ELR (cell line): ENCODE measurements at regions not wholly inside any gene's neighbourhood (a gene's known extent, or its start where the extent isn't known, plus 50 kb on each side); places are given as distances from the start of the nearest gene placed in this dataset.

Source experiments
- DNase-seq: peaks from one replicate; pipeline ENCODE4 v3.0.0-alpha.2; 2015; ENCODE audit warnings: low read depth

- DNase-seq, result no peak
These were observed 244.3 kb downstream of the ACTR3 start for GRCh38 chr2:114134146-114134545.

- DNase-seq, result no peak
These were observed 249.7 kb downstream of the ACTR3 start for GRCh38 chr2:114139542-114139941.

GRCh38 chr2:114156366-114157056 is 266.6 kb downstream of the ACTR3 start:
- no peak for DNase-seq

GRCh38 chr2:114157057-114157385 is 267.1 kb downstream of the ACTR3 start:
- DNase-seq, result no peak

GRCh38 chr2:114160263-114160981 is 270.5 kb downstream of the ACTR3 start:
- DNase-seq, result no peak

GRCh38 chr2:114161371-114161770 is 271.5 kb downstream of the ACTR3 start:
- DNase-seq, result no peak

- DNase-seq, result no peak
These were observed 274.6 kb upstream of the DPP10 start for GRCh38 chr2:114167799-114168198.

- DNase-seq, result peak; percentile 6
These were observed 272.4 kb upstream of the DPP10 start for GRCh38 chr2:114170070-114170469.

GRCh38 chr2:114175507-114175906 is 266.9 kb upstream of the DPP10 start:
- no peak for DNase-seq

GRCh38 chr2:114185501-114185900 is 256.9 kb upstream of the DPP10 start:
- DNase-seq, result no peak

- DNase-seq, result peak; percentile 19
These were observed 250.1 kb upstream of the DPP10 start for GRCh38 chr2:114192362-114192761.

- DNase-seq, result no peak
These were observed 240.7 kb upstream of the DPP10 start for GRCh38 chr2:114201781-114202180.

- DNase-seq, result no peak
These were observed 238.8 kb upstream of the DPP10 start for GRCh38 chr2:114203679-114204078.

GRCh38 chr2:114213808-114214207 is 228.6 kb upstream of the DPP10 start:
- no peak for DNase-seq

GRCh38 chr2:114218383-114218782 is 224.1 kb upstream of the DPP10 start:
- no peak for DNase-seq

- DNase-seq, result no peak
These were observed 223.0 kb upstream of the DPP10 start for GRCh38 chr2:114219456-114219855.

- DNase-seq, result no peak
These were observed 220.1 kb upstream of the DPP10 start for GRCh38 chr2:114222344-114222743.

- DNase-seq, result no peak
These were observed 210.5 kb upstream of the DPP10 start for GRCh38 chr2:114231921-114232320.

GRCh38 chr2:114237331-114237730 is 205.1 kb upstream of the DPP10 start:
- DNase-seq, result no peak

GRCh38 chr2:114238910-114239559 is 203.4 kb upstream of the DPP10 start:
- DNase-seq, result no peak

- DNase-seq, result no peak
These were observed 193.8 kb upstream of the DPP10 start for GRCh38 chr2:114248648-114249047.

- no peak for DNase-seq
These were observed 189.7 kb upstream of the DPP10 start for GRCh38 chr2:114252713-114253112.

- DNase-seq, result no peak
These were observed 187.6 kb upstream of the DPP10 start for GRCh38 chr2:114254875-114255274.
